Effector memory CD8-positive, alpha-beta T cell (primary cell): ENCODE measurements at regions not wholly inside any gene's neighbourhood (a gene's known extent, or its start where the extent isn't known, plus 50 kb on each side); places are given as distances from the start of the nearest gene placed in this dataset.

Experiments used
- ATAC-seq: fragments of 150-1000 bp; cut with Tn5 transposase; replicated peaks from 2 replicates; pipeline ENCODE4 v1.10.0; 2021; ENCODE audit warnings: mild to moderate bottlenecking, moderate library complexity
- DNase-seq, 3 experiments: peaks; one replicate each; pipeline ENCODE4 v3.0.0; 2021
- H3K27ac Mint-ChIP-seq, 2 donors: one replicate each; pipeline ENCODE4 v1.8.0; 2022; ENCODE audit warnings: mild to moderate bottlenecking in 2 of 2, mixed read lengths in 2 of 2, moderate library complexity in 2 of 2
- H3K27me3 Mint-ChIP-seq, 2 donors: one replicate each; pipeline ENCODE4 v1.8.0; 2022; ENCODE audit warnings: mixed read lengths in 2 of 2
- H3K36me3 Mint-ChIP-seq: one replicate; pipeline ENCODE4 v1.8.0; 2022; ENCODE audit warnings: mild to moderate bottlenecking, moderate library complexity, mixed read lengths; ENCODE audit not compliant: insufficient read depth
- H3K4me1 Mint-ChIP-seq, 2 donors: one replicate each; pipeline ENCODE4 v1.8.0; 2022; ENCODE audit warnings: low read depth in 2 of 2, mixed read lengths in 2 of 2
- H3K4me3 Mint-ChIP-seq, 2 donors: one replicate each; pipeline ENCODE4 v1.8.0; 2022; ENCODE audit warnings: mild to moderate bottlenecking in 2 of 2, mixed read lengths in 2 of 2, moderate library complexity in 2 of 2
- H3K9me3 Mint-ChIP-seq, 2 donors: one replicate each; pipeline ENCODE4 v1.8.0; 2022; ENCODE audit warnings: mixed read lengths in 2 of 2

GRCh38 chr10:45180507-45180906 is 134.9 kb downstream of the OR13A1 start:
- Mint-ChIP-seq H3K4me1 (no peaks in the 10 kb centered on the region), H3K4me3 (no peak overlapping the region), H3K36me3 (peaks cover 3% of the 10 kb centered on the region), H3K27me3 (peaks cover 18 to 28% of the 10 kb centered on the region in 2 donors), H3K9me3 (no peaks in the 10 kb centered on the region), H3K27ac (no peak overlapping the region)
- ATAC-seq (no peak), DNase-seq (no peak)

- no peak overlapping the region for H3K27ac Mint-ChIP-seq
- ATAC-seq (no peak), DNase-seq (no peak)
- H3K4me3 Mint-ChIP-seq: no peak overlapping the region
- H3K4me1 Mint-ChIP-seq: no peaks in the 10 kb centered on the region
- peaks cover 18 to 26% of the 10 kb centered on the region in 2 donors for H3K27me3 Mint-ChIP-seq
- no peaks in the 10 kb centered on the region for H3K9me3 Mint-ChIP-seq
- H3K36me3 Mint-ChIP-seq: peaks cover 3% of the 10 kb centered on the region
Observed at GRCh38 chr10:45180946-45181875, 134.2 kb downstream of the OR13A1 start.

- peaks cover 3% of the 10 kb centered on the region for H3K36me3 Mint-ChIP-seq
- no peaks in the 10 kb centered on the region for H3K9me3 Mint-ChIP-seq
- no peak for ATAC-seq
- no peak overlapping the region for H3K27ac Mint-ChIP-seq
- H3K4me1 Mint-ChIP-seq: no peaks in the 10 kb centered on the region
- peaks cover 8 to 26% of the 10 kb centered on the region in 2 donors for H3K27me3 Mint-ChIP-seq
- no peak overlapping the region for H3K4me3 Mint-ChIP-seq
- DNase-seq: no peak
Observed at GRCh38 chr10:45183174-45183573, 132.2 kb downstream of the OR13A1 start.

- H3K4me3 Mint-ChIP-seq: no peak overlapping the region
Observed at GRCh38 chr10:45197816-45198485, 117.5 kb downstream of the OR13A1 start.

GRCh38 chr10:45198486-45199204 is 116.8 kb downstream of the OR13A1 start:
- no peak for ATAC-seq
- no peaks in the 10 kb centered on the region for H3K4me1 Mint-ChIP-seq

More at GRCh38 chr10:45197816-45198485, 117.5 kb downstream of the OR13A1 start:
- DNase-seq (no peak), ATAC-seq (no peak)
- Mint-ChIP-seq H3K27me3 (peaks cover 13 to 20% of the 10 kb centered on the region in 2 donors), H3K36me3 (no peaks in the 10 kb centered on the region), H3K27ac (no peak overlapping the region), H3K9me3 (no peaks in the 10 kb centered on the region), H3K4me1 (no peaks in the 10 kb centered on the region)

GRCh38 chr10:45199205-45199740 is 116.1 kb downstream of the OR13A1 start:
- H3K27ac Mint-ChIP-seq: no peak overlapping the region
- peaks cover 22 to 30% of the 10 kb centered on the region in 2 donors for H3K27me3 Mint-ChIP-seq
- H3K4me1 Mint-ChIP-seq: no peaks in the 10 kb centered on the region
- no peaks in the 10 kb centered on the region for H3K36me3 Mint-ChIP-seq
- DNase-seq: no peak
- ATAC-seq: no peak
- H3K9me3 Mint-ChIP-seq: no peaks in the 10 kb centered on the region
- no peak overlapping the region for H3K4me3 Mint-ChIP-seq

More at GRCh38 chr10:45198486-45199204, 116.8 kb downstream of the OR13A1 start:
- Mint-ChIP-seq H3K9me3 (no peaks in the 10 kb centered on the region), H3K36me3 (no peaks in the 10 kb centered on the region), H3K4me3 (no peak overlapping the region), H3K27ac (no peak overlapping the region), H3K27me3 (peaks cover 15 to 23% of the 10 kb centered on the region in 2 donors)
- no peak for DNase-seq

- ATAC-seq (no peak), DNase-seq (no peak)
- no peak overlapping the region for H3K4me3 Mint-ChIP-seq
- H3K9me3 Mint-ChIP-seq: no peaks in the 10 kb centered on the region
- H3K4me1 Mint-ChIP-seq: no peaks in the 10 kb centered on the region
- H3K36me3 Mint-ChIP-seq: no peaks in the 10 kb centered on the region
- no peak overlapping the region for H3K27ac Mint-ChIP-seq
- H3K27me3 Mint-ChIP-seq: peaks cover 27 to 47% of the 10 kb centered on the region in 2 donors
Observed at GRCh38 chr10:45201271-45201670, 114.1 kb downstream of the OR13A1 start.

GRCh38 chr10:45202242-45202641 is 113.2 kb downstream of the OR13A1 start:
- Mint-ChIP-seq H3K27ac (no peak overlapping the region), H3K9me3 (no peaks in the 10 kb centered on the region), H3K4me1 (no peaks in the 10 kb centered on the region), H3K36me3 (no peaks in the 10 kb centered on the region), H3K27me3 (peaks cover 37 to 57% of the 10 kb centered on the region in 2 donors), H3K4me3 (no peak overlapping the region)
- no peak for ATAC-seq
- DNase-seq: no peak

- Mint-ChIP-seq H3K27me3 (peaks cover 66 to 73% of the 10 kb centered on the region in 2 donors), H3K4me3 (no peak overlapping the region), H3K27ac (no peak overlapping the region), H3K9me3 (no peaks in the 10 kb centered on the region), H3K36me3 (no peaks in the 10 kb centered on the region), H3K4me1 (no peaks in the 10 kb centered on the region)
- DNase-seq: no peak
- ATAC-seq: no peak
Observed at GRCh38 chr10:45204954-45205775, 110.2 kb downstream of the OR13A1 start.

GRCh38 chr10:45209888-45210287 is 105.5 kb downstream of the OR13A1 start:
- Mint-ChIP-seq H3K4me1 (no peaks in the 10 kb centered on the region), H3K27ac (no peak overlapping the region), H3K9me3 (no peaks in the 10 kb centered on the region), H3K27me3 (peaks cover 45 to 46% of the 10 kb centered on the region in 2 donors), H3K4me3 (no peak overlapping the region), H3K36me3 (no peaks in the 10 kb centered on the region)
- no peak for DNase-seq
- no peak for ATAC-seq

- no peaks in the 10 kb centered on the region for H3K36me3 Mint-ChIP-seq
- no peak for ATAC-seq
- H3K27ac Mint-ChIP-seq: no peak overlapping the region
- no peaks in the 10 kb centered on the region for H3K4me1 Mint-ChIP-seq
- H3K9me3 Mint-ChIP-seq: no peaks in the 10 kb centered on the region
- no peak for DNase-seq
- no peak overlapping the region for H3K4me3 Mint-ChIP-seq
- H3K27me3 Mint-ChIP-seq: peaks cover 32 to 37% of the 10 kb centered on the region in 2 donors
Observed at GRCh38 chr10:45211576-45211975, 103.8 kb downstream of the OR13A1 start.

- H3K27me3 Mint-ChIP-seq: no peaks in the 10 kb centered on the region
- no peak overlapping the region for H3K4me3 Mint-ChIP-seq
- H3K36me3 Mint-ChIP-seq: no peaks in the 10 kb centered on the region
- H3K4me1 Mint-ChIP-seq: no peaks in the 10 kb centered on the region
- ATAC-seq: no peak
- no peak overlapping the region for H3K27ac Mint-ChIP-seq
- no peak for DNase-seq
- no peaks in the 10 kb centered on the region for H3K9me3 Mint-ChIP-seq
Observed at GRCh38 chr10:45219416-45219815, 96.0 kb downstream of the OR13A1 start.
